GM21723 (cell line): ENCODE measurements at regions not wholly inside any gene's neighbourhood (a gene's known extent, or its start where the extent isn't known, plus 50 kb on each side); places are given as distances from the start of the nearest gene placed in this dataset.

Experiments
- ATAC-seq: cut with Tn5 transposase; IDR thresholded peaks from one replicate; pipeline ENCODE4 v1.9.1; 2021; ENCODE audit warnings: mild to moderate bottlenecking, moderate library complexity; ENCODE audit not compliant: unreplicated experiment

- no peak for ATAC-seq
Measured at GRCh38 chr4:127080141-127080540, 552.6 kb upstream of the INTU start.

GRCh38 chr4:127081041-127081440 lies 551.7 kb upstream of the INTU start:
- ATAC-seq = no peak

- ATAC-seq = no peak
Measured at GRCh38 chr4:127082986-127083385, 549.8 kb upstream of the INTU start.

DNA sequence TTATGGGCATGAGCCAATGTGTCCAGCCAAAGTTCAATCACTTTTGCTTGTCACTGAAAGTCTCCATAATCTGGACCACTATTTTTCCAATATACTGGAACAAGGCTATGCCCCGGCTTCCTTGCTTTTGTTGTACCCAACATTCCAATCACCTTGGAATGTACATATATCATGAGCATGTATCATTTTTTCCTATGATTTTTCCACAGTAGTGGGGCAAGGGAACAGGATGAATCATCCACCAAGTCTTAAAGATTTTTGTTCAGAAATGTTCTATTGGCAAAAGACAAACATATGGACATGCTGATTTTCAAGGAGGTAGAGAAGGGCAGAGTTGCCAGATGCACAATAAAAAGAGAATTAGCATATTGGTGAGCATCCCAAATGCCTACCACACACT lies 548.1 kb upstream of the INTU start:
- no peak for ATAC-seq

DNA sequence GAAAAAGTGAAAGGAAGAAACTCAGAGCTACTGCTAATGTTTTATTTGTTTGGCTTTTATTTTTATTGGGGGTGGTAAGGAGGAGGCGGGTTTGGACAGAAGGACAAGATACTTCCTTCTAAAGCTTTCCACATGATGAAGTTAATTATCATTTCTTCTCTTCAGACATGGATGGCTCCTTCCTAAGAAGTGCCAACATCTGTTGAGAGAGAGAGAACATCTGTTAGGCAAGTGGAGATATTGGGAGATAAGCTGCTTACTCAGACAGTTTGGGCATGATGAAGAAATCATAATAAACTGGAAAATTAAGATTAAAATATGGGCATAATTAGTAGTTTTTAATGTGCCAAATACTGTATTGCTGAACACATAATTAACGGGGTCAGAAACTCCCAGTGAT lies 535.7 kb upstream of the INTU start:
- ATAC-seq = no peak

DNA sequence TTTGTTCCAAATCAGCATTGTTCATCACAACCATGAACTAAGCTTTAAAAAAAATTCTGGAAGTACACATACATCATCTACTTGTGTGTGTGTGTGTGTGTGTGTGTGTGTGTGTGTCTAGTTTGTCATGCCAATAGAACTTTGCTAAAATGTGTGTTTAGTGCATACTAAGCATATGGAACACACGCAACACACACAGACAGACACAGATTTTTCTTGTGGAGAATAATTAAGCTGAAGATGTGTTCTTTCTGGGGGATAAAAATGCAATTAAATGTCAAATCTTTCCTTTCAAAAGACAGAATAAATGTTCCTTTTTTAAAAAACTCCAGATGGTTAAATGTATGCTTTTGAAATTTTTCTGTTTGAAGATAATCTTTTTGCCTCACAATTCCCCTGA lies 530.4 kb upstream of the INTU start:
- ATAC-seq = no peak

GRCh38 chr4:127103681-127104115 lies 529.1 kb upstream of the INTU start:
- ATAC-seq = no peak

DNA sequence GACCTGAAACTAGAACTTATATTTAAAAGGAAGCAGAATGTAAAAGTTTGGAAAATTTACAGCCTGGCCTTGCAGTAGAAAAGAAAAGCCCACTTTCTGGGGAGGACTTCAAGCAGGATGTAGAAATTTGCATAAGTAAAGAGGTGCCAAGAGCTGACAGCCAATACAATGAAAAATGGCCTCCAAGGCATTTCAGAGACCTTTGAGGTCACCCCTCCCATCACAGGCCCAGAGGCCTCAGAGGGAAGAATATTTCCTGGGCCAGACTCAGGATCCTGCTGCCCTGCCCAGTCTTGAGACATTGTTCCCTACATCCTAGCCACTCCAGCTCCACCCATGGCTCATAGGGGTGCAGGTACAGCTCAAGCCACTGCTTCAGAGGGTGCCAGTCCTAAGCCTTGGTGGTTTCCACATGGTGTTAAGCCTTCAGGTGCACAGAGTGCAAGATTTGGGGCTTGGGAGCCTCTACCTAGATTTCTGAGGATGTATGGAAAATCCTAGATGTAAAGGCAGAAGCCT lies 518.9 kb upstream of the INTU start:
- ATAC-seq = no peak

GRCh38 chr4:127118681-127119080 lies 514.1 kb upstream of the INTU start:
- ATAC-seq = no peak

- ATAC-seq = no peak
Measured at GRCh38 chr4:127120441-127121090, 512.2 kb upstream of the INTU start.

DNA sequence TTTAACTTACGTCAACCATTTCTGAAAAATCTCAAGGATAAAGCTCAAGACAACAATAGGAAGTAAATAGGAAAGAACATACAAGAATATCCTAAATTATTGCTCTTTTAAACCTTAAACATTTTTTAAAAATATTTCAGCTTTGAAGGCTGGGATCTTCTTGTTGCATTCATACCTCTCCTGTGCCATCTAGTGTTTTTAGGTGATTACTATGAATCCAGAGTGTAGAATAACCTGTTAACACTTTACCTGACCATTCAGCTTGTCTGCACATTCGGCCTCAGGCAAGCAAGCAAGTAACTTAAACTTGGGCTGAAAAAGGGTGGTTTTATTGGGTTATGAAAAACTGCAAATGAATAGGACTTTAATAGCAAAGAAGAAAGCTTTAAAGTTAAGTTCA lies 507.8 kb upstream of the INTU start:
- no peak for ATAC-seq

- no peak for ATAC-seq
Measured at GRCh38 chr4:127126718-127127117, 506.0 kb upstream of the INTU start.

GRCh38 chr4:127131527-127131926 lies 501.2 kb upstream of the INTU start:
- ATAC-seq = no peak

GRCh38 chr4:127134490-127134889 lies 498.3 kb upstream of the INTU start:
- ATAC-seq = no peak

GRCh38 chr4:127138586-127138985 lies 494.2 kb upstream of the INTU start:
- ATAC-seq = no peak

GRCh38 chr4:127139788-127140286 lies 492.9 kb upstream of the INTU start:
- ATAC-seq = no peak

GRCh38 chr4:127140306-127140705 lies 492.5 kb upstream of the INTU start:
- no peak for ATAC-seq

DNA sequence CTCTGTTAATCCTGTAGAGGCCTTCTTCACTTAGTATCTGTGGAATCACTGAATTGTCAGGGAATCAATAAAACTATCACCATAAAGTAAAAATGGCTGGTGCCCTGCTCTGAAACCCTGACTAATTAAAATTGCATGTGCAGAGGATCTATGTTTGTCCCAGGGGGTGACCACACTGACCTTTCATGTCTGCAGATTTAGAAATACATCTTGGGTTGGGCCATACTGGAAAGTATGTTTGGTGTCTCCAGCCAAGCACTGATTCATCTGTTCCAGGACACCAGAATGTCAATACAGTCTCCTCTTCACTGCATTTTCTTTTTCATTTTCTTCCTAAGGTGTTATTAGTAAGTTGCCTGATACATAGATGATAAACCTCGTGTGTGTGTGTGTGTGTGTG lies 490.9 kb upstream of the INTU start:
- no peak for ATAC-seq

DNA sequence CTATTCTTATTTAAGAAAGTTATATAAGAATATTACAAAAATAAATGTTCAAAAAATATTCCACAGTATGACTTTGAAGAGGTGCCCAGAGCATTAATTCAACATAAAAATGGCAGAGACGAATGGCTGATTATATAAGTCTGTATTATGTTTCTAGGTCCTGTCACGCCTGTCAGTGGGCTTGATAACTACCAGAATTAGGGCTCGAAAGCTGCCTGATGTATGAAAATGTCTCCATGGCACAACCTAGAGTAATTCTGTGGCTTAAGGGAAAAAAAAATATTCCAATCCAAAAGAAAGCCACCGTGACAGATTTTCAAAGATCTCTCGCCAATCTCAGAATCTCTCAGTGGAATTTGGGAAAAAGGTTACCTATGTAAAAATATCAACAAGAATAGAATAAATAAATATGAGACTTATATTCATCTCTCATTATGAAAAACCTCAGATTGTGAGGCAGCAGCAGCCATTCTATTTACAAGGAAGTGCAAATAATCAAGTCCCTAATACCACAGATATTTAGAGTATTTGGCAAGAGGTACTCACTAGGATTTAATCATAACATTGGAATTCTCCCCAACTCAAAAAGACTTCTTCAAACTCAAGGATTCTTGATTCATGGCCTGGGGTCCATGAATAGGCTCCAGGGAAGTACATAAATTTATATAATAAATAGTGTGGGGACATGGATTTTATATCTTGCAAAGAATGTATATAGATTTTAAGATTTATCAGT lies 489.1 kb upstream of the INTU start:
- ATAC-seq = no peak

GRCh38 chr4:127145006-127145540 lies 487.7 kb upstream of the INTU start:
- ATAC-seq = no peak

DNA sequence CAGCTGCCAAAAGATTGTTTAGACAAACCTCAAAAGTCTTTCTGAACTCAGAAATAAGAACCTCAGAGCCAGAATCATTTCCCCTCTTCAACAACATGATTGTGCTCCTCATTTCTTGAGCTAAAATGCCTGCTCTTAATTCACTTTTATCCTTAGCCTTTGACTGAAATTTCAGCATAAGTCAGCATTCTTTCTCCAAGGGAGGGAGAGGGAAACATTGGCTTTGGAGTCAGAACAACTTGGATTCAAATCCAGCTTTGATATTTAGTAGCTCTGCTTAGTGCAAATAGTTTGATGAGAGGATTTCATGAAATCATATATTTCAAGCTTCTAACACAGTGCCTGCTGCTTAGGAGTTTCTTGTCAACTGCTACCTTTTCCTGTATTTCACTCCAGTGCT lies 484.6 kb upstream of the INTU start:
- ATAC-seq = no peak

- ATAC-seq = no peak
Measured at GRCh38 chr4:127149086-127149485, 483.7 kb upstream of the INTU start.
